GM18909 (cell line): ENCODE measurements at regions not wholly inside any gene's neighbourhood (a gene's known extent, or its start where the extent isn't known, plus 50 kb on each side); places are given as distances from the start of the nearest gene placed in this dataset.
A peak's percentile ranks its signal among the peaks of the same experiment; 100 is the strongest.

ENCODE experiments used
- ATAC-seq: cut with Tn5 transposase; IDR thresholded peaks from one replicate; pipeline ENCODE4 v1.9.1; 2021; ENCODE audit warnings: mild to moderate bottlenecking; ENCODE audit not compliant: unreplicated experiment, poor library complexity

DNA sequence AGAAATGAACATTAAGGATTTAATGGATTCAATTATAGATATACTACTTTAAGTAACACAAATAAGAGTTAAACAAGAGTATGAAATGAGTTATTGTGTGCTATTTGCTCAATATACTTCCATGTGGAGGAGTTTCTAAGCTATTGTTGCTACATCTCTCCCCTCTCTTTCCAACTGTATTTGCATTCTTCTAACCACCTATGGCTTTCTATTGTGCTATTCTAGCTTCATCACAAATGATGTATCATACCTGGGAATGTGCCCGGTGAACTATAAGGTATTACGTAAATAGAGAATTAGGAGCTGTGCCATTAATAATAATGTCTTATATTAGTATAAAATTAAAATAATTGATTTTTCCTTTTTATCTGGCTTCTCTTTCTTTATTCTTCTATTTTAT lies 87.1 kb upstream of the PLEKHG7 start:
- ATAC-seq = no peak

GRCh38 chr12:92615086-92615485 lies 87.7 kb upstream of the PLEKHG7 start:
- no peak for ATAC-seq

- no peak for ATAC-seq
Measured at GRCh38 chr12:92614502-92614901, 88.3 kb upstream of the PLEKHG7 start.

- no peak for ATAC-seq
Measured at GRCh38 chr12:92614001-92614400, 88.8 kb upstream of the PLEKHG7 start.

DNA sequence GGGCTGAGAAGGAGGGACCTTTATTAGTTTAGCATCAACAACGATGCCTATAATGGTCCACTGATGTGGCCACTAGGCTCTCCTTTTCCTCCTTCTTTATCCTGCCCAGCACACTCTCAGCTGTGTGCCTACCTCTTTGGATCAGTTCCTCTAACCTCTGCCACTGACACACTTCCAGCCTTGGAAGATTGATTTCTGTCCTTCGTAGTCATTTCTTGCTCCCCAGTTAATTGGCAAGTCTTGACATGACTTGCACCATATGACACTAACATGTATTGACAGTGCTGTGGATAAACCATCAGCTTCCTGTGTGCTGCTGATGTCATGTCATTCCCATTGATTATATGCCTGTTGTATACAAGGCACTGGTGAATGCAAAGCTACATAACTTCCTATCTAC lies 90.2 kb upstream of the PLEKHG7 start:
- ATAC-seq = no peak

DNA sequence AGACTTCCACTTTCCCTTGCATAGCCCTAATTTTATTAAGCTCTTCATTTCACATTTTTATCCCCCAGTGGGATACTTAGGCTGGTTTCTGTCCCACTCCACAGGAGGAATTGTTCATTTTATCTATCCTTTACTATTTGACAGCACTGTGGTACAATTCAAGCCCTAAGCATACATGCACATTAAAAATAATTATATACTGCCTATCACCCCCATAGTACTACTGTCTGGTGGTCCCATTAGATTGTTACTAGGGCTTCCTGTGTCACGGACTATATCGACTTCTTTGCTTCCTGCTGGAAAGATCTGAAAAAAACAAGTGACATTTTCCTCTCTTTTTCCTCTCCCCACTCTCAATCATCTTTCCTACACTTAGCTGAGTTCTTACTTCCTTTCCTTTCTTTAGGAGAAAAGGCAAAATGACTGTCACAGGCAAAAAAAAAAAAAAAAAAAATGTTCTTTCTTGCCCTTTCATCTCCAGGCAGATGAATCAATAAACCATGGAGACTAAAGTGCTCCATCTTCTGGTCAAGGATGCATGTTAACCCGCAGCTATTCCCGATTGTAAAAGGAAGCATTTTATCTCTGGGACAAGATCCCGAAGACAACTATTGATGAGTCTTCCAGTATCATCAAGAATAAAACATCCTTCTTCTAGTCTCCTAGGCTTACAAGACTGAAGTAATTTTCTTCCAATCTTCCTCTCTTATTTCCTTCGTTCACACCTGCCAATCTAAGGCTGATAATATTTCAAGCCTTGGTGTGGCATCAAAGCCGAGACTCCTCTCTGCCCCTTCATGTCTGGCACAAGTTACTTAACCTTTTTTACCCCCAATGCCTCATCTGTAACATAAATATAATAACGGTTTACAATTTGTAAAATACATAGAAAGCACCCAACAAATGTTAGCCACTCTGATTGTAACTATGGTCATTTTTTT lies 94.4 kb upstream of the PLEKHG7 start:
- ATAC-seq = no peak

DNA sequence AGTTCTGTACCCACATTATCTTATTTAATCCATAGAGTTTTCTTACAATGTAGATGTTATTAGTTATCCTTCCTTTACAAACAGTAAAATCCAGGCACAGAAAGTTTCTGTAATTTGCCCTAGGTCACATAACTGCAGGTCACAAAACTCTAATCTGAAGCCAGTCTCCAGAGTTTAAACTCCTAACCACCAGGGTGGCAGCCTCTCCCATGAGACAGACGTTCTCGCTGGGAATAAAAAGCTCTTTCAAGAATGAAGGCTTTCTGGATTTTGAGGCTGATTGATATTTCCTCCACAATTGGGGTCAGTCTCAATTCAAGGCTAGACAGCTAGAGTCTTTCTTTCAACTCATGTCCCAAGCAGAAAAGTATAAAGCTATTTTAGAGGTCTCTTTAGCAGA lies 95.8 kb upstream of the PLEKHG7 start:
- no peak for ATAC-seq

GRCh38 chr12:92605621-92606170 lies 97.1 kb upstream of the PLEKHG7 start:
- ATAC-seq = no peak

GRCh38 chr12:92604786-92605185 lies 98.0 kb upstream of the PLEKHG7 start:
- ATAC-seq = no peak

GRCh38 chr12:92603741-92604432 lies 98.9 kb upstream of the PLEKHG7 start:
- ATAC-seq = no peak

DNA sequence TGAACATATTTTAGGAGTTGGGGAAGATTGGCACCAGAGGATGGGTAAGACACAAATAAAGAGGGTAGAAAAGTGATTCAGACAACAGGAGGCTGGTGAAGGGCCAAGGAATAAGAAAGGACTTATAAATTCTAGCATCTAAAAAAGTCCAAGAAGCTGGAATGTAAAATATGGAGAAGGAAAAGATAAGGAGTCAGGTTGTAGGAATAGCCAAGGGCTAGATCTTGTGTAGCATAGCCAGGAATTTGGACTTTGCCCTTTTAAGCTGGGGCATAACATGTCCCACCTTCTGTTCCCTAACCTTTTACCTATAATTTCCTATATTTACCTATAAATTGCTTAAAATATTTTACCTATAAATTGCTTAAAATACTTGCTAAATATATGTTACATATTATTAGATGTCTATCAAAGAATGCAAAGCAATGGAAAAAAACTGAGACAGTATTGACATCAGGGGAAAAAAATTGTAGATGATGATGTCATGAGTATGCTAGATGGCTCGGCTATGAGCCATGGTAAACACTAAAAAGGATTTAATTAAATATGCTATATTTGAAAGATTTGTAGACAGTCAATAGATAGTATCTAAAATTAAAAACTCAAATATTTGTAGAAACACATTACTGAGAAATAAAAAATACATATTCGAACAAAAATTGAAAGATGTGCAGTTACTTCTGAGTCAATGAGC lies 99.7 kb upstream of the PLEKHG7 start:
- no peak for ATAC-seq

GRCh38 chr12:92602476-92602875 lies 100.3 kb upstream of the PLEKHG7 start:
- ATAC-seq = no peak

DNA sequence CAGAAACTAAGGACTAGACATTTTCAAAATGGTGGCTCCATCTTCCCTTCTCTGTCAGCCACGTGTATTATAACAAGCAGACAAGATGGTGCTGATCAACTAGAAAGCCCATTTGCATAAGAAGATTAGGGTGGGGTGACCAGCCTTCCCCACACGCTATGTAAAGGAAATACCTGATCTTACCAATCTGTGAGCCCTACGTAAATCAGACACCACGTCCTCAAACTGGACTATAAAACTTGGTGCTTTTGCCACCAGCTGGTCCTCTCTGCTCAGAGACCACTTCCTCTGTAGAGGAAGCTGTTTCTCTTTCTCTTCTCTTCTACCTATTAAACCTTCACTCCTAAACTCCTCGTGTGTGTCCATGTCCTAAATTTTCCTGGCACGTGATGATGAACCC lies 101.1 kb upstream of the PLEKHG7 start:
- no peak for ATAC-seq

DNA sequence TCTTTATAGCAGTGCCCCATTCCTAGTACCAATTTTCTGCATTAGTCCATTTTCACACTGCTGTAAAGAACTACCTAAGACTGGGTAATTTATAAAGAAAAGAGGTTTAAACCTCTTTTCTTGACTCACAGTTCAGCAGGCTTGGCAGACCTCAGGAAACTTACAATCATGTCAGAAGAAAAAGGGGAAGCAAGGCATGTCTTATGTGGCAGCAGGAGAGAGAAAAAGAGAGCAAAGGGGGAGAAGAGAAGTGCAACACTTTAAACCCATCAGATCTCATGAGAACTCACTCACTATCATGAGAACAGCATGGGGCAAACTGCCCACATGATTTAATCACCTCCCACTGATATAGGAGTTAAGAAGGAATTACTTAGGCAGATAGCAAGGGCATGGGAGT lies 101.6 kb upstream of the PLEKHG7 start:
- ATAC-seq = no peak

DNA sequence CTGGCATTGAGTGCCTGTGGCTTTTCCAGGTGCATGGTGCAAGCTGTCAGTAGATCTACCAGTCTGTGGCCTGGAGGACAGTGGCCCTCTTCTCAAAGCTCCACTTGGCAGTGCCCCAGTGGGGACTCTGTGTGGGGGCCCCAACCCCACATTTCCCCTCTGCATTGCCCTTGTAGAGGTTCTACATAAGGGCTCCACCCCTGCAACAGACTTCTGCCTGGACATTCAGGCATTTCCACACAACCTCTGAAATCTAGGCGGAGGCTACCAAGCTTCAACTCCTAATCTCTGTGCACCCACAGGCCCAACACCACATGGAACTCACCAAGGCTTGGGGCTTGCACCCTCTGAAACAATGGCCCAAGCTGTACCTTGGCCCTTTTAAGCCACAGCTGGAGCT lies 102.7 kb upstream of the PLEKHG7 start:
- ATAC-seq = no peak

- ATAC-seq = no peak
Measured at GRCh38 chr12:92597997-92598396, 104.8 kb upstream of the PLEKHG7 start.

DNA sequence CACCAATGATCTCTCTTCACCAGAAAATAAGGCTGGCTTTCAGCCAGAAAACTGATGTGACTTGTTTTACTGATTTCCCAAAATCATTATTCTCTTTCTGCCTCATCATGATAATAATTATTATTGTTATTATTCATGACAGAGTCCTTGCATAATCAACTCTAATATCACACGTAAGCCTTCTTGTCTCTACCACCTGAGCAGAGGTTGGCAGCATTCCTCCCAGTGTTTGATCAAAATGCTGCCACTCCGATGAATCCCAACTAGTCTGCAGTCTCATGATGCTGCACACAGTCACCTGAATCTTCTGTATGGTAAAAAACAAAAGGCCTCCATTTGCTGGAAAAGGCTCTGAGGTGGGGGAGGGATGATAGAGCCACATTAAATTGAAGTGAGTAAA lies 105.7 kb upstream of the PLEKHG7 start:
- no peak for ATAC-seq

- ATAC-seq = no peak
Measured at GRCh38 chr12:92596383-92596782, 106.4 kb upstream of the PLEKHG7 start.

DNA sequence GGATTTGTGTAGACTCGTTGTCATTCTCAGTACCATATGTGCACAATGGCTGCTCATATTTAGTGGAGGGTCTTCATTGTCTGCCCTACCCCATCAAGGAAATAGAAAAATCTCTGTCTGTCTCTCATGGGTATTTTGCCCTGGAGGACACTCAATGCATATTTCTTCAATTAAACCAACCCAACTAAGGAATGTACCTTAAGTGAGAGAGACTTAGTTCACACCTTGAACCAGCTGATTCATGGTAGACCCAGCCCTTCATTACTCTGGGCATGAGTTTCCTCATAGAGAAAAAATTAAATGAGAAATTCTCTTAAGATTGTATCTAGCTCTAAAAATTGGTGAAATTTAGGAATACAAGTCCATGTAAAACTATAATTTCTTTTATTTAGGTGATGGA lies 107.1 kb upstream of the PLEKHG7 start:
- ATAC-seq = no peak

GRCh38 chr12:92593734-92594402 lies 108.9 kb upstream of the PLEKHG7 start:
- peak; percentile 100 for ATAC-seq
